ENCODE measurements at regions not wholly inside any gene's neighbourhood (a gene's known extent, or its start where the extent isn't known, plus 50 kb on each side); places are given as distances from the start of the nearest gene placed in this dataset.

DNA sequence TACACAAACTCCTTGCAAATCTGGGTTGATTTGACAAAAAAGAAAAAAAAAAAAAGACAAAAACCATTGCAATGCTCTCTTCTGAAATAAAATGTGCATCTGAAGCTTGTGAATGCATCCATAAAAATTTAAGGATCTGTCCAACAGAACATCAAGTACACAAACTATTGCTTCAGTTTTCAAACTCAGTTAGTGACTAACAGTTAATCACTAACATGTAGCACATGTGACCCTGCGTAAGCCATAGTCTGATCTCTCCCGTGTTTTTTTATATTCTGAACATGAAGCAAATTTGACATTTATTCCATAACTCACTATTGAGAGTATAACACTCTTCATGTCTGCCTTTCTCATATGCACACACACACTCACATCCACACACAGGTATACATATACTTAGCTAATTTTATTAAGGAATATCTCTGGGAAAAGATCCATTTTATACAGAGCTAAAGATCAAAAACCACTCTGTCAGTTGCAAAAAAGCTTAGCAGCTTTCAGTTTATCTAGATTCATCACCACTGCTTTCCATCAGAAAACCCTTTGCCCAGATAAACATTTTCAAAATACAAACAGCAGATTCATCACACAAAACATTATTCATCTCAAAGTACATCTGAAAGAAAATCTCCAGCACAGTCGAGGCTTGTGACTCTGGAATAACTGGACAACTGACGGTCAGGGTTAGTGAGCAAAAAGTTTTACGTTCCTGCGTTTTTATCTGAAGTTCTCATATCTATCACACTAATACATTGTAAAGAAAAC, 1000.4 kb upstream of the ACVR2A start:
- Mint-ChIP-seq H3K27ac (ENCODE audit: low read depth, unreplicated experiment) (peak overlapping the region; percentile 75), H3K4me1 (ENCODE audit: insufficient read depth, unreplicated experiment) (peaks cover 19% of the 10 kb centered on the region), H3K9me3 (ENCODE audit: unreplicated experiment) (no peaks in the 10 kb centered on the region), H3K27me3 (ENCODE audit: insufficient read depth, unreplicated experiment) (no peaks in the 10 kb centered on the region), H3K36me3 (ENCODE audit: insufficient read depth, unreplicated experiment) (no peaks in the 10 kb centered on the region), H3K4me3 (ENCODE audit: unreplicated experiment) (peak overlapping the region; percentile 39)
- CTCF ChIA-PET: interaction anchor here (0.7 kb wide), 1 partner anchor 66 kb away, joined by 3 read pairs; no protein-coding TSS in a partner anchor
- no peak for TF ChIP-seq CTCF (IDR thresholded peaks at IDR 0.05; ENCODE audit: unreplicated experiment)
- no TSS peak for BruUV-seq (replicated peaks)
- intact Hi-C loops (cut with micrococcal nuclease): no loop called here
- POLR2A ChIA-PET: interaction anchor here (0.7 to 1.8 kb wide), 3 partner anchors 23 to 111 kb away, joined by 3 to 6 read pairs (median 3); no protein-coding TSS in a partner anchor
- DNase-seq (ENCODE audit: unreplicated experiment): peak; percentile 54

DNA sequence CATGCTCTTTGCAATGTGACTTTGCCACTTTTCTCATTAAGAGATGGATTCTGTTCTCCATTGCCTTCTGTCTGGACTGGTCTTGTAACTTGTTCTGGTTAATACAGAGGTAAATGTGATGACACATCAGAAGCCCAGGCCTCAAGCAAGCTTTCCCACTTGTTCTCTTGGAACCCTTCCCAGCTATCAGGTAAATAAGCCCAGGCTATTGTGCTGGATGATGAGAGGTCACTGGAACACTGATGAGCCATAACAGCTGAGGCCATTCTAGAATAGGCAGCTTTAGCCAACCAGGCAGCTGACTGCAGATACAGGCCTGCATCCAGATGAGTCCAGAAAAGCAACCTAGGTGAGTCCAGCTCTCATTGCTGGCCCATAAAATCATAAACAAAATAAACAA, 1007.0 kb upstream of the ACVR2A start:
- TF ChIP-seq CTCF (IDR thresholded peaks at IDR 0.05; ENCODE audit: unreplicated experiment): no peak
- H3K4me3 Mint-ChIP-seq (ENCODE audit: unreplicated experiment): no peak overlapping the region
- intact Hi-C loops (cut with micrococcal nuclease): no loop called here
- H3K27ac Mint-ChIP-seq (ENCODE audit: low read depth, unreplicated experiment): peak overlapping the region; percentile 23
- peak; percentile 80 for DNase-seq (ENCODE audit: unreplicated experiment)
- H3K27me3 Mint-ChIP-seq (ENCODE audit: insufficient read depth, unreplicated experiment): no peaks in the 10 kb centered on the region
- H3K9me3 Mint-ChIP-seq (ENCODE audit: unreplicated experiment): no peaks in the 10 kb centered on the region
- no peaks in the 10 kb centered on the region for H3K36me3 Mint-ChIP-seq (ENCODE audit: insufficient read depth, unreplicated experiment)
- ChIA-PET CTCF (interaction anchor here (0.5 kb wide), 1 partner anchor 20 kb away, joined by 3 read pairs; no protein-coding TSS in a partner anchor), POLR2A (interaction anchor here (0.8 to 0.9 kb wide), 2 partner anchors 11 kb away, joined by 3 to 5 read pairs; no protein-coding TSS in a partner anchor)
- no TSS peak for BruUV-seq (replicated peaks)
- peaks cover 11% of the 10 kb centered on the region for H3K4me1 Mint-ChIP-seq (ENCODE audit: insufficient read depth, unreplicated experiment)

- POLR2A ChIA-PET: interaction anchor here (1.0 kb wide), 1 partner anchor 10 kb away, joined by 4 read pairs; no protein-coding TSS in a partner anchor
- intact Hi-C loops (cut with micrococcal nuclease): no loop called here
- H3K36me3 Mint-ChIP-seq (ENCODE audit: insufficient read depth, unreplicated experiment): no peaks in the 10 kb centered on the region
- H3K4me3 Mint-ChIP-seq (ENCODE audit: unreplicated experiment): no peak overlapping the region
- H3K27me3 Mint-ChIP-seq (ENCODE audit: insufficient read depth, unreplicated experiment): no peaks in the 10 kb centered on the region
- BruUV-seq (replicated peaks): no TSS peak
- no peak for DNase-seq (ENCODE audit: unreplicated experiment)
- H3K9me3 Mint-ChIP-seq (ENCODE audit: unreplicated experiment): no peaks in the 10 kb centered on the region
- H3K4me1 Mint-ChIP-seq (ENCODE audit: insufficient read depth, unreplicated experiment): peaks cover 5% of the 10 kb centered on the region
- no peak for TF ChIP-seq CTCF (IDR thresholded peaks at IDR 0.05; ENCODE audit: unreplicated experiment)
- H3K27ac Mint-ChIP-seq (ENCODE audit: low read depth, unreplicated experiment): no peak overlapping the region
- CTCF ChIA-PET: no interaction called here
Measured at GRCh38 chr2:146826388-146826787, 1018.4 kb upstream of the ACVR2A start.

DNA sequence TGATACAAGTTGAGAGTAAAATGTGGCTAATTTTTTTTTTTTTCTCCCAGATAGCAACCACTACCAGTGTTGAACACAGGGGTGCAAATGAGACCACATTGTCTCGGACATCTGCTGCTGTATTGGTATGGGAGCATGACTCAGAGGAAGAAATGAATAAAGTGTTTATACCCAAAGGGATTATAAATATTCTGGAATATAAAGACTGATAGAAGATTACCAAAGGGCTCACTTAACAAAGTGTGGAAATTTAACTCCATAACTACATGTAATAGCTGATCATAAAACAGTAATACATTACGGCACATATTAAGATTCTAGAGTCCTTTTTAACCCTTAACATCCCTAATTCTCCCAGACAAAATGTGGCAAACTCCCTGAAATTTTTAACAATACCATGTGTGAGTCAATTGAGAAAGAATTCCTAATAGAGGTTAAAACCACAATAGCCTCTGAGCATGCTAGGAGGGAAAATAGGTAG, 1023.0 kb upstream of the ACVR2A start:
- Mint-ChIP-seq H3K4me1 (ENCODE audit: insufficient read depth, unreplicated experiment) (peaks cover 5% of the 10 kb centered on the region), H3K9me3 (ENCODE audit: unreplicated experiment) (no peaks in the 10 kb centered on the region), H3K27me3 (ENCODE audit: insufficient read depth, unreplicated experiment) (no peaks in the 10 kb centered on the region), H3K27ac (ENCODE audit: low read depth, unreplicated experiment) (peak overlapping the region; percentile 35), H3K36me3 (ENCODE audit: insufficient read depth, unreplicated experiment) (no peaks in the 10 kb centered on the region), H3K4me3 (ENCODE audit: unreplicated experiment) (no peak overlapping the region)
- ChIA-PET POLR2A (interaction anchor here (0.6 to 0.9 kb wide), 3 partner anchors 12 to 530 kb away, joined by 3 to 7 read pairs (median 3); no protein-coding TSS in a partner anchor), CTCF (interaction anchor here (0.6 to 0.7 kb wide), 2 partner anchors 43 to 117 kb away, joined by 3 read pairs; no protein-coding TSS in a partner anchor)
- no peak for TF ChIP-seq CTCF (IDR thresholded peaks at IDR 0.05; ENCODE audit: unreplicated experiment)
- BruUV-seq (replicated peaks): no TSS peak
- DNase-seq (ENCODE audit: unreplicated experiment): peak; percentile 59
- intact Hi-C loops (cut with micrococcal nuclease): no loop called here

Measured in MCF 10A (cell line).